Thoracic aorta (tissue), 2 donors: ENCODE measurements at regions not wholly inside any gene's neighbourhood (a gene's known extent, or its start where the extent isn't known, plus 50 kb on each side); places are given as distances from the start of the nearest gene placed in this dataset.
"Not testable (repeated sequence)": the region's sequence is repeated elsewhere in the genome, so short reads cannot be mapped to it uniquely, and the experiment has no call there.

Source experiments
- ATAC-seq: fragments of 150-250 bp; one replicate; pipeline ENCODE4 v1.8.0; 2017; ENCODE audit warnings: low read depth; ENCODE audit not compliant: insufficient number of reproducible peaks, low FRiP score
- DNase-seq: peaks from one replicate; pipeline ENCODE4 v3.0.0-alpha.2; 2020; ENCODE audit warnings: low spot score
- H3K27ac ChIP-seq, 2 donors: fragments of 200-600 bp; sonication (generic); 1 replicate in 1 of 2; 2 replicates in 1 of 2; pipeline ENCODE4 v1.5.1; 2016; ENCODE audit warnings: mild to moderate bottlenecking in 2 of 2, moderate library complexity in 2 of 2
- H3K27me3 ChIP-seq: fragments of 200-600 bp; sonication (generic); replicated peaks from 2 replicates; pipeline ENCODE4 v1.6.0; 2016; ENCODE audit warnings: mild to moderate bottlenecking; ENCODE audit not compliant: insufficient read depth
- H3K36me3 ChIP-seq: fragments of 200-600 bp; sonication (generic); one replicate; pipeline ENCODE4 v1.5.1; 2016
- H3K4me1 ChIP-seq, 2 donors: fragments of 200-600 bp; sonication (generic); 1 replicate in 1 of 2; 2 replicates in 1 of 2; pipeline versions ENCODE4 v1.5.1 to v1.6.0; 2016; ENCODE audit warnings: low read depth in 2 of 2, mild to moderate bottlenecking in 1 of 2; ENCODE audit not compliant: control insufficient read depth in 1 of 2
- H3K4me3 ChIP-seq: fragments of 200-600 bp; sonication (generic); 2 replicates; pipeline ENCODE4 v1.5.1; 2016; ENCODE audit warnings: mild to moderate bottlenecking
- H3K9me3 ChIP-seq: fragments of 200-600 bp; sonication (generic); 2 replicates; pipeline ENCODE4 v1.5.1; 2016
- TF ChIP-seq, protein P1 (sequence below): fragments of 200-600 bp; sonication (generic); IDR thresholded peaks from one replicate; pipeline ENCODE4 v1.5.1; 2019; ENCODE audit warnings: antibody characterized with exemption

DNA sequence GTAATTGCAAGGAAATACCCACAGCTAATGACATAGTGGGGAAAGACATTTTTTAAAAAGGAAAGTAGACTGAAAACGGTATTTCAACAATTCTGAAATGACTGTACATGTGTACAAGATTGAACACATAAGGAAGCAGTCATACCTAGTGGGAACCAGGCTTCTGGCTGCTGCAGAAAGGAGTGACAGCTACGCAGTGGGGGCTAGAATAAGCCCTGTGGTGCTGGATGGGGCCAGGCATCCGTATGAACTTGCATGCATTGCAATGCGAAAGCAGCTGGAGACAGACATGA, 54.9 kb upstream of the GPR31 start:
- Histone ChIP-seq H3K27me3 (no peaks in the 10 kb centered on the region), H3K36me3 (no peaks in the 10 kb centered on the region), H3K4me3 (no peak overlapping the region), H3K27ac (no peak overlapping the region), H3K9me3 (no peaks in the 10 kb centered on the region), H3K4me1 (no peaks in the 10 kb centered on the region)
- no peak for ATAC-seq
- TF ChIP-seq, protein P1, sequence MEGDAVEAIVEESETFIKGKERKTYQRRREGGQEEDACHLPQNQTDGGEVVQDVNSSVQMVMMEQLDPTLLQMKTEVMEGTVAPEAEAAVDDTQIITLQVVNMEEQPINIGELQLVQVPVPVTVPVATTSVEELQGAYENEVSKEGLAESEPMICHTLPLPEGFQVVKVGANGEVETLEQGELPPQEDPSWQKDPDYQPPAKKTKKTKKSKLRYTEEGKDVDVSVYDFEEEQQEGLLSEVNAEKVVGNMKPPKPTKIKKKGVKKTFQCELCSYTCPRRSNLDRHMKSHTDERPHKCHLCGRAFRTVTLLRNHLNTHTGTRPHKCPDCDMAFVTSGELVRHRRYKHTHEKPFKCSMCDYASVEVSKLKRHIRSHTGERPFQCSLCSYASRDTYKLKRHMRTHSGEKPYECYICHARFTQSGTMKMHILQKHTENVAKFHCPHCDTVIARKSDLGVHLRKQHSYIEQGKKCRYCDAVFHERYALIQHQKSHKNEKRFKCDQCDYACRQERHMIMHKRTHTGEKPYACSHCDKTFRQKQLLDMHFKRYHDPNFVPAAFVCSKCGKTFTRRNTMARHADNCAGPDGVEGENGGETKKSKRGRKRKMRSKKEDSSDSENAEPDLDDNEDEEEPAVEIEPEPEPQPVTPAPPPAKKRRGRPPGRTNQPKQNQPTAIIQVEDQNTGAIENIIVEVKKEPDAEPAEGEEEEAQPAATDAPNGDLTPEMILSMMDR = no peak
- DNase-seq = no peak

DNA sequence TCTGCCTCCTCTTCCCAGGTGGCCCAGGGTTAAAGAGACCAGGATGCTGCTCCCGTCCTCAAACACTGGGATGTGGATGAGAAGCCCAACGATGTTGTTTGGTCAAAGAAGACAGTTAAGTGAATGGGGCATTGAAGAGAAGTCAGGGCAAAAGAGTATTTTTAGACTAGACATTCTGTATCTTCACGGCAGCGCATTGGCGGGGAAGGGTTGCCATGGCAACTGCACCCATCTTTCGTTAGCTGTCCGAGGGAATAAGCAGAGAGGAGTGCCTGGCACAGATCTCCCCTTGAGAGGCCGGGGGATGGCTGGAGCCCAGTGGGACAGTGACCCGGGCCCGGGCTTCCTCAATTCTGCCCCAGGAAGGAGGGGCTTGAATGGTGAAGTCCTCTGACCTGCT, 56.4 kb upstream of the GPR31 start:
- Histone ChIP-seq H3K4me3 (no peak overlapping the region), H3K9me3 (no peaks in the 10 kb centered on the region), H3K27ac (no peak overlapping the region), H3K4me1 (no peaks in the 10 kb centered on the region), H3K36me3 (no peaks in the 10 kb centered on the region), H3K27me3 (no peaks in the 10 kb centered on the region)
- no peak for DNase-seq
- no peak for ATAC-seq
- TF ChIP-seq, protein P1 = no peak

DNA sequence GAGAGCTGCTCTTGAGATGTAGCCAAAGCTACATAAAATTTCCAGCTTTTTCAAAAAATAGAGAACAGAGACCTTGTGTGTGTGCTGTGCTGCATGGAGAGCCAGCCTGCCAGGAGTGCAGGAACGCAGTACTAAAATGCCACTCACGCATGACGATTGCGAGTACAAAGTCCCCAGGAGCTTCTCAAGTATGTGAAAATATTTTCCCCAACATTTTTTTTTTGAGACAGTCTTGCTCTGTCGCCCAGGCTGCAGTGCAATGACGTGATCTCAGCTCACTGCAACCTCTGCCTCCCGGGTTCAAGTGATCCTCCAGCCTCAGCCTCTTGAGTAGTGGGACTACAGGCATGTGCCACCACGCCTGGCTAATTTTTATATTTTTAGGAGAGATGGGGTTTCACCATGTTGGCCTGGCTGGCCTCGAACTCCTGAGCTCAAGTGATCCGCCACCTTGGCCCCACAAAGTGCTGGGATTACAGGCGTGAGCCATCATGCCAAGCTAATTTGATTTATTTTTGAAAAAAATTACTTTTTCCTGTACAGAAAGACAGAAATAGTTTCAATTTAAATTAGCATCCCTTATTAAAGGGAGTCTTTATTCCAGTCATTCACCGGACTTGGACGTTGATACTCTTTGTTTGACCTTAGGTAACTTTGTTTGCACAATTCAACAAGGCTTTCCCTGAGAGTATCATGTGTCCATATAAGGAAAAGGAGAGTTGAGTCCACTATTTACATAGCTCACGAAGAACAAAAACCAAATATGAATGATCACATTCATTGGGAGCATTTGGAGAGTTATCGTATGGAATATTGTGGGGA, 57.9 kb upstream of the GPR31 start:
- not testable (repeated sequence) for H3K36me3 ChIP-seq, H3K4me3 ChIP-seq, ATAC-seq, DNase-seq, H3K27me3 ChIP-seq, H3K4me1 ChIP-seq, H3K9me3 ChIP-seq, H3K27ac ChIP-seq

DNA sequence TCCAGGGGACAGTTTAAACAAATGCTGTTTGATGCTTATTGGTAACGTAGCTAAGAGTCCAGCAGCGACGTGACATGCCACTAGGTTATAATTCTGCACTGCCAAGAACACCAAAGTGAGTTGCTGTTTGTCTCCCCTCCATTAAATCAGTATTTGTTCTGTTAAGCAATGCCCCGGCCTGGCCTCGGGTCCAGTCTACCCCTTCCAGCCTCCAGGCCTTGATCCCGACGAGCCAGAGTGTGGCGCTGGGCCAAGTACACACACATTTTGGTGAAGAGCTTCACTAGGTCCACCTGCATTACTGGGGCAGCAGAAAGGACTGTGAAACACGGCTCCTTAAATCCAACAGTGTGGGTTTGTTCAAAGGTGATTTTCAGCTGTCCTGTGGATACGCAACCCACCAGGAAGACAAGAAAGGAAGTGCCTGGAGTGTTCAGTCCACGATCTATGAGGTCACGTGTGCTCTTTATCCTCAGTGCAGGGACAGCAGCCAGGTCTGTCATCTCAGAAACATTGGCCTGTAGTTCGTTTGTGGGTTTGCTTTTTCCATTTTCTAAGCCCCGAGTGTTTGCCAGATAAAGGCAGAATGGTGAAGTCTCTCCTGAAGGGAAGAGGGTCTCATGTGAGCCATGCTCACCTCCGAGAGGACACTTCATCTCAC, 58.7 kb upstream of the GPR31 start:
- ATAC-seq, H3K36me3 ChIP-seq, DNase-seq, H3K9me3 ChIP-seq, H3K27ac ChIP-seq, H3K4me1 ChIP-seq, H3K27me3 ChIP-seq, H3K4me3 ChIP-seq: not testable (repeated sequence)

DNA sequence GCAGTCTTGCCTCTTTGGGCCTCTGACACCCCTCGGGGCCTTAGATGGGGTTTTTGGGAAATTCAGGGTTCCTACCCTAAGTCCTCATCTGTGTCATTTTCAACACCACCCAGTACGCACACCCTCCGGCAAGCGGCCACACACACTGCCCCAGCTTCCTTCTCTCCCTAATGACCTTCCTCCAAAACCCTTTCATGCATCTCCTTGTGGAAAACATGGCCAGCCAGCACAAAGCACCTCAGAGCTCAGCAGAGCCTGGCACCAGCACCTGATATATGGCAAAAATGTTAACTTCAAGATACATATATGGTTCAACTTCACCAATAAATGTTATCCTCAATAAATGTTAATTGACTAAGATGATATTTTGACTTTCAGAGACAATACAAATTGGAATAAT, 59.3 kb upstream of the GPR31 start:
- not testable (repeated sequence) for H3K4me1 ChIP-seq, DNase-seq, H3K4me3 ChIP-seq

DNA sequence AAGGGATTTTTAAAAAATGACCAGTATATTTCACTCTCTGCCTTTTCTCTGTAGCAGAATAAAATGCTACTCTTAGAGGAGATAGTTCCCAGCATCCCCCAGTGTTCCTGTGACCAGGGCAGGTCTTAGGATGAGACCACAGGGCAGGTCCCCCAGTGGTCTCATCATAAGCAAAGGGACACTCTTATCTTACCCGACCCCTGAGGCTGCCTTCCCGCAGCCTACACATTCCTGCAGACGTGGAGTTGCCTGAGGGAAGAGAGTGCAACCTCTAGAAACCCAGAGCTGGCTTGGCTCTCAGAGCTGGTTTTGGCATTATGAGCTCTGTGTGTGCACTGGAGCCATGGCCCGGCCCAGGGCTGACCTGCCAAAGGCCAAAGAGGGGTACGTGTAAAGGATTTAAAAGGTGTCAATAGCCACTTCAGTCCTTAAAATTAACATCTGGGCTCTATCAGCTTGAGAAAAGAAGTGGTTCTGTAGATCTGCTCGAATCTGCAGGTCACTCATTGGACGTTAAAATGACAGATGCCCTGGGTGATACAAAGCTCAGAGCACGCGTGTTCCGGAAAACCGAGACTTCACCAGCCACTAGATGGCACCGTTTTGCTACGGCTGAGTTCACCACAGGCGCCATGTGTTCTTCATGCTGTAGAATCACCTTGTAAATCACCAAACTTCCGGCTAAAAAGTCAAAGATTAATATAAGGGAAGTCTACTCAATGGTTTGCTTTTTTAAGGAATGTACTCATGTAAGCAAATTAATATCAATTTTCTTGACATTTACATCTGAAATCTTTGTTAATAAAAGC, 60.4 kb upstream of the GPR31 start:
- not testable (repeated sequence) for H3K9me3 ChIP-seq, H3K4me1 ChIP-seq, H3K27me3 ChIP-seq, H3K4me3 ChIP-seq, H3K27ac ChIP-seq, DNase-seq, H3K36me3 ChIP-seq
- ATAC-seq = peak; percentile 78

More for the DNA sequence above, 59.3 kb upstream of the GPR31 start:
- not testable (repeated sequence) for H3K27me3 ChIP-seq, ATAC-seq, H3K27ac ChIP-seq, H3K9me3 ChIP-seq, H3K36me3 ChIP-seq

DNA sequence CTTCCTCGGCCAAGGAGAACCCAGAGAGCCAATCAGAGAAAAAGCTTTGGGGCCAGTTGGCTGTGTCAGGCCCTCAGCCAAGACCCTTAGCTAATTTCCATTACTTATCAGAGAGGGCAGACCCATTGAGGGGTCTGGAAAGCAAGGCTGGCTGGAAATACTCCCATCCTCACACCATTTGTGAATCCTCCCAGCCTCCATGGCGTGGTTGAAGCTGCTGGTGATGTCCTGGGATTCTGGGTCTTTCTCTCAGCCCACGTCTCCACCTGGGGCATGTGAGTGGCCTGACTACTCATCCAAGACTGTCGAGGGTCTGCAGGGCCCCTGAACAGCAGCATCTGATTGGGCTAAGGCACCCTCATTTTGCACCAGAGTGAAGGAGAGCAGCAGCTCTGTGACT, 61.3 kb upstream of the GPR31 start:
- not testable (repeated sequence) for H3K36me3 ChIP-seq, H3K27ac ChIP-seq, H3K4me1 ChIP-seq, H3K4me3 ChIP-seq, H3K9me3 ChIP-seq, H3K27me3 ChIP-seq, ATAC-seq, DNase-seq
